GM19397 (cell line): ENCODE measurements at regions not wholly inside any gene's neighbourhood (a gene's known extent, or its start where the extent isn't known, plus 50 kb on each side); places are given as distances from the start of the nearest gene placed in this dataset.
"Not testable (repeated sequence)": the region's sequence is repeated elsewhere in the genome, so short reads cannot be mapped to it uniquely, and the experiment has no call there.

Source experiments
- ATAC-seq: cut with Tn5 transposase; IDR thresholded peaks from one replicate; pipeline ENCODE4 v1.9.1; 2021; ENCODE audit warnings: mild to moderate bottlenecking, moderate library complexity; ENCODE audit not compliant: unreplicated experiment

DNA sequence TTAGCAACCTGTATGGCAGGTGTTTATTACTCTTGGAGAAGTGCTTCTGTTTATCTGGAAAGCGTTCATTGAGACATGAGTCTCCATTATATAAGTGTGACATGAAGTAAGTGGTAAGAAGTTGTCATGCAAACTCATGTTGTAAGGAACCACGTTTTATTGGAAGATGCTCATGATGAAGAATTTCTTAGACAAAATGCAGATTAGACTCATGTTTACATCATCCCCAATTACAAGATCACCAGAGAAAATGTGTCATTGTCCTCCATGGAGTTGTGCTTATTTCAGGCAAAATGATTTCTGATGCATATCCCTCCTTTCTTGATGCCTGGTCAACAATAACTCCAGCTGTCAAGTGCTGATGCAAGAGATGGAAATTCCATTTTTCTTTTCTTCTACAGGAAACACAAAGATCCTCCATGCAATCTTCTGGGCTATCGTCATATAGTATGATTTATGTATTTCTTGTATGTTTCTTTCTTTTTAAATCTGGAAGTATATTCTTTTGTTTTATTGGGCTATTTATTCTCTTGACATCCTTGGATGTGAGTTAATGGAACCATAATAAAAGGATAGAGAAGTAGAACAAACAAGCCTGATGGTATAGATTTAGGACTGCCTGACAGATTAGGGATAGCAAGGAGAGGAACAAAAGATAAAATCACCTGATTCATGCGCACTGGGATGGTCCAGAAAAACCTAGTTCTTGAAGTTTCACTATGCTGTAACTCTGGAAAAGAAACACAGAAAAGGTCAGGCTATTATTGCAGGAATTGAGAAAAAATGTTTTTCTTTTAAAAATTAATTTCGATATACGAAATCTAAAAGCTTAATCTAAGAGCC is 50.7 kb upstream of the DIAPH3 start:
- ATAC-seq = no peak

- no peak for ATAC-seq
Measured at GRCh38 chr13:60220072-60220471, 56.3 kb upstream of the DIAPH3 start.

DNA sequence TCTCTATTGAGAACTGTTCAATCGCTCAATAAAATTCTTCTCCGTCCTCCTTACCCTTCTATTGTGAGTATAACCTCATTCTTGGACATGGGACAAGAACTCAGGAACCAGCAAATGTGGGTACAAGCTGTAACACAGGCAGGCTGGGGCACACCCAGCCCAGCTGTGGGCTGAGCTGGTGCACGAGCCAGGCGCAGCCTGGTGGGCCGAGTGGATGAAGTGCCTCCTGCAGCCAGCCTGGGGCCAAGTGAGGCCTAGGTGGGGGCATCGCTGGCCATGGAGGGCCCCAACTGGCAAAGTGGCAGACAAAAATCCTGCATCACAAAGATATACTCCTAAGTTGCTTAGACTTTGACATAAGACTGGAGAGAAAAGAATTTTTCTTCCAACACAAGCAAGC is 57.9 kb upstream of the DIAPH3 start:
- ATAC-seq = no peak

GRCh38 chr13:60226507-60226906 is 62.8 kb upstream of the DIAPH3 start:
- ATAC-seq = no peak

GRCh38 chr13:60227158-60227557 is 63.4 kb upstream of the DIAPH3 start:
- no peak for ATAC-seq

- no peak for ATAC-seq
Measured at GRCh38 chr13:60229708-60230272, 66.1 kb upstream of the DIAPH3 start.

DNA sequence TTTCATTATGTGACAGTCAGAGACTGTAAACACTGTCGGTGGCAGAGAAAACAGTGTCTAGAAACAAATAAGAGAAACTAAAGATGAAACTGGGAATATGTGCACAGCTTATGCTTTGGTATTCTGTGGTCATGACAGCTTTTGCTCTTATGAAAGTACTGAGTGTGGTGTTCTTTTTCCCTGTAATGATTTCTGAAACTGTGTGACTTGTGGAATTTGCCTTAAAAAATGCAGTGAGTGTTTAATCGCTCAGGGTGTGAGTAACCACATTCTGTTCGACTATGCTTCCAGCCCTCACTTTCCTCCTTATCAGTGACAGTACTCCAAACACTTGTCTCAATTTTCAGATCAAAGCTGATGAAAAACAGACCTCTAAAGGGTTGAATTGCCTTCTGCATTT is 66.9 kb upstream of the DIAPH3 start:
- no peak for ATAC-seq

DNA sequence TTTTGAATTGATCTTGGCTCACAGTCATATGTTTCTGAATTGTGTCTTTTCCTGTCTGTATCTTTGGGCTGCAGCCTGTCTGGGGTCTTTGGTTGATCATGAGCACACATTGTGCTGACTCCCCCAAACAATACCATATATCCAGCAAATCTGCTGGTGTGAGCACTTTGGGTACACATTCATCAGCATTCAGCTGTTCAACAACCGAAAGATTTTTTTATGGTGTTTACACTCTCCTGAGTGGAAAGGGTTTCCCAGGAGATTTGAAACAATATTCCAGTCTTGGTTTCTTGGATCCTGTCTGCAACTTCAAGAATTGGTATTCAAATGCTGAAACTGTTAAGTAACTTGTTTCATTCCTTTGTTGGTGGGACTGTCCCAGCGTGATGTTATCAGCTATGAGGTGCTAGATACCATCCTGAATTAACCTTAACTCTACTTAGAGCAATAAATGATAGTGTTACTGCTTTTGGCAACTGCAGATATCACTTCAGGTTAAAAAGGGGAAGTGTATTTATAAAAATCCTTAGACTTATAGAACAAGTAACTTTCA is 78.4 kb upstream of the DIAPH3 start:
- ATAC-seq = no peak

GRCh38 chr13:60244381-60244780 is 80.7 kb upstream of the DIAPH3 start:
- no peak for ATAC-seq

DNA sequence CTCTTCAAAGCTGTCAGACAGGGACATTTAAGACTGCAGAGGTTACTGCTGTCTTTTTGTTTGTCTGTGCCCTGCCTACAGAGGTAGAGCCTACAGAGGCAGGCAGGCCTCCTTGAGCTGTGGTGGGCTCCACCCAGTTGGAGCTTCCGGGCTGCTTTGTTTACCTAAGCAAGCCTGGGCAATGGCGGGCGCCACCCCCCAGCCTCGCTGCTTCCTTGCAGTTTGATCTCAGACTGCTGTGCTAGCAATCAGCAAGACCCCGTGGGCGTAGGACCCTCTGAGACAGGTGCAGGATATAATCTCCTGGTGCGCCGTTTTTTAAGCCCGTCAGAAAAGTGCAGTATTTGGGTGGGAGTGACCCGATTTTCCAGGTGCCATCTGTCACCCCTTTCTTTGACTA is 87.7 kb upstream of the DIAPH3 start:
- ATAC-seq = not testable (repeated sequence)

GRCh38 chr13:60258349-60258748 is 94.6 kb upstream of the DIAPH3 start:
- no peak for ATAC-seq

GRCh38 chr13:60260440-60260839 is 96.7 kb upstream of the DIAPH3 start:
- no peak for ATAC-seq

DNA sequence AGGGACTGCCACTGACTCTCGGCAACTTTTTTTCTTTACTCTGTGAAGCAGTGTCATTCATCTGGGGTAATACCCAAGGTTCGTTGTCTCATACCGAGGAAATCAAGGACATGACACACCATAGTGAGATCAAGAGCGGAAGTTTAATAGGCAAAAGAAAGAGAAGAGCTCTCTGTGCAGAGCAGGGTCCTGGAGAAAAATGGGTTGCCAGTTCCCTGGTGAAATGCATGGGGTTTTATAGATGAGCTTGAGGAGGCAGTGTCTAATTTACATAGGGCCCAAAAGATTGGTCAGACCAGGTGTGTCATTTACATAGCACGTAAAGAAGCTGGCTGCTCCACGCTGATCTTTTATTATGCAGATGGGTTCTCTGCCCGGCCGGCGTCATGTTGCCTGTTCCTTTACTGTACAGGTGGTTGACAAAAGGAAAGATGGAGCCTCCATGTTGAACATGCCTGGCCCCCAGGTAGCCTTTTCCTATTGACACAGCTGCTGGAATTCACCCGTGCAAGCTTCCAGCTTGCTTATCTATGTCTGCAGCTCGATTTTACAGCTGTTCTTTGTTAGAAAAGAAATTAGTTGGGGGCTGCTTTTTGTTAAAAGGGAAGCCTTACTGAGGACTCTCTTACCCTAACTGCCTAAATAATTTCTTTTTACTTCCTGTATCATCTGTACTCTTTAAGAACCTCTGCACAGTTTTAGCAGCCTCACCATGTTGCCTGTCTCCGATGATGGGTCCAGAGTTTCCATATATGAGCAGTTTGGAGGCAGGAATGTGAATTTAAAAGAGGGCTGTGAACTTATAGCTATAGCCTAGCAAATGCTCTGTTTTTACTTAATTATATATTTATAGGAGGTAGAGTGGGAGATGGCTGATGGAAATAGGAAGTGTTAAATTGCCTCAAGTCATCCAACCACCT is 98.0 kb upstream of the DIAPH3 start:
- no peak for ATAC-seq

DNA sequence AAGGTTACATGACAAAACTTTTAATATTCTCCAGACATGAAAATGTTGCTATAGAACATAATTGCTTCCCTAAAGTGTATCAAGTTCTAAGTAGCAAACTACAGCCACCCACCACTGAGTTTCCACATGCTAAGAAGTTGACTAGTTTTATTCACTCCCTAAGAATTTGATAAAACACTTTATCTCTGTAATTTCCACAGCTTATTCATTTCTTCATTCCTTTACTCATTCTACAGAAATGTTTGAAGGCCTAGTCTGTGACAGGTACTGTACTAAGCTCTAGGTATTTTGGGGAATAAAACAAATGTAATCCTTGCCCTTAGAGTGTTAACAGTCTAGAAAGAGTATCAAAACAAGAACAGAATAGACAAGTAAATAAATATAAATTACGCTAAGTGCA is 101.8 kb upstream of the DIAPH3 start:
- no peak for ATAC-seq

DNA sequence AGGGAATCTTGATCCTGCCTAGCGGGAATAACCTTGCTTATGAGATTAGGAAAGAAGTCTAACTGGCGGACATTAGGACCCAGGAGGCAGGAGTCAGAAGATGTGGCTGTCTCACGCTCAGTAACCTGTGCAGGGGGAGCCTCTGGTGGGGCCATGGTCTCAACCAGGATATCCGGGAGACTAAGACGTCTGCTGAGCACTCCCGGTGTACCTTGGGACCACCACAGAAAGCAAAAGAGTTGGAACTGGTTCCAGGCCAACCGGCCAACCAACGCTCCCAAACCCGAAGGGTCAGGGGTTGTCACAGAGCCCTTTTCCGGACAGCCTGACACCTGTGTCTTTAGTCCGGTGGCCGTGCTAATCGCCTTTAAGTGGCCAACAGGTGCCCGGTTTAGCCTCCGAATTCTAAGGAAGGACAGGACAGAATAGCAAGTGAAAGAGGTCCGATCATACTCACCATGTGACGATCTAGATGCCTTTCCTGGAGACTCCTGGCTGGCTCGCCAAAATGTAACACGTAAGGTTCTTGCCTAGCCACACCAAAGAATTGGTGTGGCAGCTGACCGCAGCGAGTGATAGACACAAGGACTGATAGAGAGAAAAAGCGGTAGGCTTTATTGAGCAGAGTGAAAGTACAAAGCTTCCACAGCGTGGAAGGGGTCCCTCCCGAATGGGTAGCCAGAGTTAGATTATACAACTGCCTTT is 103.9 kb upstream of the DIAPH3 start:
- ATAC-seq = peak; percentile 83

- no peak for ATAC-seq
Measured at GRCh38 chr13:60268203-60268555, 104.5 kb upstream of the DIAPH3 start.

- no peak for ATAC-seq
Measured at GRCh38 chr13:60273971-60274527, 110.3 kb upstream of the DIAPH3 start.

- no peak for ATAC-seq
Measured at GRCh38 chr13:60274655-60275054, 110.9 kb upstream of the DIAPH3 start.

DNA sequence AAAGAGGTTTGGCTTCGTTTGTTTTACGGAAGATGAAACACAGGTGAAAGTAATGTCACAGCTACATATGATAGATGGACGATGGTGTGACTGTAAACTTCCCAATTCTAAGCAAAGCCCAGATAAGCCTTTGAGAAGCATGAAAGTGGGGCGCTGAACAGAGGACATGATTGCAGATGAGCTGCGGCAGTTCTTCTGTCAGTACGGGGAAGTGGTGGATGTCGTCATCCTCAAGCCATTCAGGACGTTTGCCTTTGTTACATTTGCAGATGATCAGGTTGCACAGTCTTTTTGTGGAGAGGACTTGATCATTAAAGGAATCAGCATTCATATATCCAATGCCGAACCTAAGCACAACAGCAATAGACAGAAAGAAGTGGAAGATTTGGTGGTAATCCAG is 111.5 kb upstream of the DIAPH3 start:
- no peak for ATAC-seq

GRCh38 chr13:60280524-60280923 is 116.5 kb upstream of the TDRD3 start:
- ATAC-seq = not testable (repeated sequence)
